GM12865 (cell line): ENCODE measurements at regions not wholly inside any gene's neighbourhood (a gene's known extent, or its start where the extent isn't known, plus 50 kb on each side); places are given as distances from the start of the nearest gene placed in this dataset.
"Not testable (repeated sequence)": the region's sequence is repeated elsewhere in the genome, so short reads cannot be mapped to it uniquely, and the experiment has no call there.

Experiments
- DNase-seq: peaks from one replicate; pipeline ENCODE4 v3.0.0; 2010; ENCODE audit warnings: low read depth
- H3K4me3 ChIP-seq: 2 replicates; pipeline ENCODE4 v1.5.1; 2011; ENCODE audit warnings: mild to moderate bottlenecking, low read depth, low read length, control low read depth
- CTCF ChIP-seq: IDR thresholded peaks from 2 replicates; pipeline ENCODE4 v1.5.1; 2011; ENCODE audit warnings: low read length, control low read depth, low read depth, inconsistent platforms; ENCODE audit not compliant: insufficient read depth; ENCODE audit errors: missing control alignments

GRCh38 chrX:87397103-87397886 is 120.3 kb upstream of the KLHL4 start:
- H3K4me3 ChIP-seq = no peak overlapping the region
- no peak for DNase-seq
- no peak for TF ChIP-seq CTCF

GRCh38 chrX:87402256-87402655 is 115.3 kb upstream of the KLHL4 start:
- H3K4me3 ChIP-seq = no peak overlapping the region
- TF ChIP-seq CTCF = no peak
- no peak for DNase-seq

- no peak for TF ChIP-seq CTCF
- no peak for DNase-seq
These were observed 114.1 kb upstream of the KLHL4 start for GRCh38 chrX:87403551-87403950.

GRCh38 chrX:87409113-87409841 is 108.3 kb upstream of the KLHL4 start:
- no peak for TF ChIP-seq CTCF
- no peak for DNase-seq
- no peak overlapping the region for H3K4me3 ChIP-seq

More at GRCh38 chrX:87403551-87403950, 114.1 kb upstream of the KLHL4 start:
- no peak overlapping the region for H3K4me3 ChIP-seq

- H3K4me3 ChIP-seq = no peak overlapping the region
- no peak for TF ChIP-seq CTCF
- no peak for DNase-seq
These were observed 92.0 kb upstream of the KLHL4 start for GRCh38 chrX:87425618-87426017.

- TF ChIP-seq CTCF = no peak
- DNase-seq = no peak
These were observed 83.0 kb upstream of the KLHL4 start for GRCh38 chrX:87434618-87435017.

GRCh38 chrX:87448613-87449012 is 69.0 kb upstream of the KLHL4 start:
- not testable (repeated sequence) for H3K4me3 ChIP-seq, DNase-seq

More at GRCh38 chrX:87434618-87435017, 83.0 kb upstream of the KLHL4 start:
- H3K4me3 ChIP-seq = no peak overlapping the region

GRCh38 chrX:87465757-87466156 is 51.8 kb upstream of the KLHL4 start:
- not testable (repeated sequence) for H3K4me3 ChIP-seq, DNase-seq
